ENCODE measurements at regions not wholly inside any gene's neighbourhood (a gene's known extent, or its start where the extent isn't known, plus 50 kb on each side); places are given as distances from the start of the nearest gene placed in this dataset.

DNA sequence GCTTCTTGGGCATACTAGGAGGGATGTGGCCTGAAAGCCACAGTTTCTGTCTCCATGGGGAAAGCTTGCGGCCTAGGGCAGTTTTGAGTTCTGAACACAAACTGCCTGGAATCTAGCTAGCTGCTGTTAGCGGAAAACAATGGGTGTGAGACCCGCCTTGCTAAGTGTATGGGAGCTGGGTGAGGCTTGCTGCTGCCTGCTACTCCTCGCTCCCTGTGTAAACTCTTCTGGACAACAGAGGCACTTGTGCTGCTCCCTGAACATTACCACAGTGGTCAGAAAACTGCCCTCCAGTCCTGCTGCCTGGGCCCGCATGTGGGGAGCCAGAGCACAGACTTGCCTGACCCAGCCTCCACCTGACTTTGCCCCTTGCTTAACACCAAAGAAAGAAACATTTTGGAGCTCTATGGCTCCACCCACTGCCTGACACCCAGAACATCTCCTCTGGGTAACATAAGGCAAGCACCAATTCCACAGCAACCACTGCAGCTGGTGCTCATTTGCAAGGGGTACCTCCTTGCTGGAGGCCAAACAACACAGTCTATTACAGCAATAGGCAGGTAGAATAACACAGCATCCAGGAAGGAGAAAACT lies 766.3 kb upstream of the RAG2 start:
- H2AFZ ChIP-seq (ENCODE audit: control insufficient read depth, low read depth, low read length) = no peak overlapping the region
- 18% methylated on average over 5 of the region's 5 CpGs for WGBS (ENCODE audit: insufficient coverage, insufficient replicate concordance, low lambda C conversion rate, missing lambda C conversion rate)
- ChIA-PET RAD21 (ENCODE audit: unreplicated experiment) (no interaction called here), CTCF (no interaction called here), POLR2A (no interaction called here), SMC1A (ENCODE audit: uncharacterized antibody, unreplicated experiment) (interaction anchor here (0.6 kb wide), 1 partner anchor 119 kb away, joined by 3 read pairs; no protein-coding TSS in a partner anchor)
- in situ Hi-C loops (cut with MboI) = no loop called here
- H4K20me1 ChIP-seq (ENCODE audit: control insufficient read depth, insufficient read depth) = no peaks in the 10 kb centered on the region
- intact Hi-C loops (cut with micrococcal nuclease; ENCODE audit: unreplicated experiment) = no loop called here
- no TSS peak for BruUV-seq (replicated peaks)
- no peak for ATAC-seq
- TF ChIP-seq SMARCA5 (IDR thresholded peaks at IDR 0.05) = no peak
- TF ChIP-seq BMI1 (IDR thresholded peaks at IDR 0.05; ENCODE audit: borderline replicate concordance) = no peak
- no peak for TF ChIP-seq RCOR1 (conservative IDR thresholded peaks at IDR 0.05; ENCODE audit: low read depth, low read length)
- no peak for TF ChIP-seq STAT3 (IDR thresholded peaks at IDR 0.05; ENCODE audit: low read depth, low read length)
- TF ChIP-seq GABPA (IDR thresholded peaks at IDR 0.05; ENCODE audit: low read depth) = no peak
- TF ChIP-seq, protein P1, sequence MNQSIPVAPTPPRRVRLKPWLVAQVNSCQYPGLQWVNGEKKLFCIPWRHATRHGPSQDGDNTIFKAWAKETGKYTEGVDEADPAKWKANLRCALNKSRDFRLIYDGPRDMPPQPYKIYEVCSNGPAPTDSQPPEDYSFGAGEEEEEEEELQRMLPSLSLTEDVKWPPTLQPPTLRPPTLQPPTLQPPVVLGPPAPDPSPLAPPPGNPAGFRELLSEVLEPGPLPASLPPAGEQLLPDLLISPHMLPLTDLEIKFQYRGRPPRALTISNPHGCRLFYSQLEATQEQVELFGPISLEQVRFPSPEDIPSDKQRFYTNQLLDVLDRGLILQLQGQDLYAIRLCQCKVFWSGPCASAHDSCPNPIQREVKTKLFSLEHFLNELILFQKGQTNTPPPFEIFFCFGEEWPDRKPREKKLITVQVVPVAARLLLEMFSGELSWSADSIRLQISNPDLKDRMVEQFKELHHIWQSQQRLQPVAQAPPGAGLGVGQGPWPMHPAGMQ (IDR thresholded peaks at IDR 0.05; ENCODE audit: borderline replicate concordance) = no peak
- no peak for TF ChIP-seq EP300 (IDR thresholded peaks at IDR 0.05; ENCODE audit: borderline replicate concordance in 1 of 2, control insufficient read depth in 1 of 2, low read depth in 2 of 2, low read length in 2 of 2)
- TF ChIP-seq KAT2A (conservative IDR thresholded peaks at IDR 0.05; ENCODE audit: control insufficient read depth, low read depth, low read length) = no peak
- no peak for TF ChIP-seq POLR2AphosphoS2 (IDR thresholded peaks at IDR 0.05; ENCODE audit: low read depth, low read length)
- TF ChIP-seq SKIL (IDR thresholded peaks at IDR 0.05; ENCODE audit: low read depth, poor library complexity, severe bottlenecking) = no peak
- TF ChIP-seq, protein P2, sequence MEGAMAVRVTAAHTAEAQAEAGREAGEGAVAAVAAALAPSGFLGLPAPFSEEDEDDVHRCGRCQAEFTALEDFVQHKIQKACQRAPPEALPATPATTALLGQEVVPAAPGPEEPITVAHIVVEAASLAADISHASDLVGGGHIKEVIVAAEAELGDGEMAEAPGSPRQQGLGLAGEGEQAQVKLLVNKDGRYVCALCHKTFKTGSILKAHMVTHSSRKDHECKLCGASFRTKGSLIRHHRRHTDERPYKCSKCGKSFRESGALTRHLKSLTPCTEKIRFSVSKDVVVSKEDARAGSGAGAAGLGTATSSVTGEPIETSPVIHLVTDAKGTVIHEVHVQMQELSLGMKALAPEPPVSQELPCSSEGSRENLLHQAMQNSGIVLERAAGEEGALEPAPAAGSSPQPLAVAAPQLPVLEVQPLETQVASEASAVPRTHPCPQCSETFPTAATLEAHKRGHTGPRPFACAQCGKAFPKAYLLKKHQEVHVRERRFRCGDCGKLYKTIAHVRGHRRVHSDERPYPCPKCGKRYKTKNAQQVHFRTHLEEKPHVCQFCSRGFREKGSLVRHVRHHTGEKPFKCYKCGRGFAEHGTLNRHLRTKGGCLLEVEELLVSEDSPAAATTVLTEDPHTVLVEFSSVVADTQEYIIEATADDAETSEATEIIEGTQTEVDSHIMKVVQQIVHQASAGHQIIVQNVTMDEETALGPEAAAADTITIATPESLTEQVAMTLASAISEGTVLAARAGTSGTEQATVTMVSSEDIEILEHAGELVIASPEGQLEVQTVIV (IDR thresholded peaks at IDR 0.05; ENCODE audit: borderline replicate concordance, partially characterized antibody) = no peak
- no peak for TF ChIP-seq JUND (IDR thresholded peaks at IDR 0.05; ENCODE audit: low read depth, low read length)
- TF ChIP-seq POU2F2 (IDR thresholded peaks at IDR 0.05; ENCODE audit: borderline replicate concordance, low read depth, low read length) = no peak
- TF ChIP-seq, protein P3, sequence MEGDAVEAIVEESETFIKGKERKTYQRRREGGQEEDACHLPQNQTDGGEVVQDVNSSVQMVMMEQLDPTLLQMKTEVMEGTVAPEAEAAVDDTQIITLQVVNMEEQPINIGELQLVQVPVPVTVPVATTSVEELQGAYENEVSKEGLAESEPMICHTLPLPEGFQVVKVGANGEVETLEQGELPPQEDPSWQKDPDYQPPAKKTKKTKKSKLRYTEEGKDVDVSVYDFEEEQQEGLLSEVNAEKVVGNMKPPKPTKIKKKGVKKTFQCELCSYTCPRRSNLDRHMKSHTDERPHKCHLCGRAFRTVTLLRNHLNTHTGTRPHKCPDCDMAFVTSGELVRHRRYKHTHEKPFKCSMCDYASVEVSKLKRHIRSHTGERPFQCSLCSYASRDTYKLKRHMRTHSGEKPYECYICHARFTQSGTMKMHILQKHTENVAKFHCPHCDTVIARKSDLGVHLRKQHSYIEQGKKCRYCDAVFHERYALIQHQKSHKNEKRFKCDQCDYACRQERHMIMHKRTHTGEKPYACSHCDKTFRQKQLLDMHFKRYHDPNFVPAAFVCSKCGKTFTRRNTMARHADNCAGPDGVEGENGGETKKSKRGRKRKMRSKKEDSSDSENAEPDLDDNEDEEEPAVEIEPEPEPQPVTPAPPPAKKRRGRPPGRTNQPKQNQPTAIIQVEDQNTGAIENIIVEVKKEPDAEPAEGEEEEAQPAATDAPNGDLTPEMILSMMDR (IDR thresholded peaks at IDR 0.05 in 2 of 3, conservative IDR thresholded peaks at IDR 0.05 in 1 of 3; ENCODE audit: control insufficient read depth in 2 of 3, extremely low read depth in 1 of 3, insufficient read depth in 1 of 3, low read depth in 3 of 3, low read length in 3 of 3) = no peak
- TF ChIP-seq ASH2L (IDR thresholded peaks at IDR 0.05; ENCODE audit: borderline replicate concordance, low read depth) = no peak
- no peak for TF ChIP-seq SP1 (IDR thresholded peaks at IDR 0.05; ENCODE audit: low read depth, low read length)
- no peak for DNase-seq (ENCODE audit: low read depth, low spot score)
- H3K4me2 ChIP-seq (ENCODE audit: control insufficient read depth, insufficient read depth) = no peak overlapping the region
- no peaks in the 10 kb centered on the region for H3K27me3 ChIP-seq (replicated peaks in 1 of 2; ENCODE audit: control insufficient read depth in 2 of 2, insufficient read depth in 2 of 2, low read length in 1 of 2)
- H3K9ac ChIP-seq (ENCODE audit: control insufficient read depth, insufficient read depth, low read length) = no peak overlapping the region
- no peaks in the 10 kb centered on the region for H3K36me3 ChIP-seq (ENCODE audit: control insufficient read depth in 2 of 2, insufficient read depth in 2 of 2, low read length in 1 of 2)
- no peak for FAIRE-seq
- no peaks in the 10 kb centered on the region for H3K9me3 ChIP-seq (replicated peaks; ENCODE audit: control insufficient read depth, insufficient read depth, low read length)
- H3K4me1 ChIP-seq (ENCODE audit: control insufficient read depth, insufficient read depth, low read length) = no peaks in the 10 kb centered on the region
- no peak overlapping the region for H3K4me3 ChIP-seq
- H3K79me2 ChIP-seq (ENCODE audit: control insufficient read depth, insufficient read depth, low read length) = no peaks in the 10 kb centered on the region
- no peak overlapping the region for H3K27ac ChIP-seq (ENCODE audit: control insufficient read depth, insufficient read depth)

All from GM12878 (cell line).